NCI-H2171 treated with DMSO at 0.1 percent for 48 hours (cell line): ENCODE measurements at regions not wholly inside any gene's neighbourhood (a gene's known extent, or its start where the extent isn't known, plus 50 kb on each side); places are given as distances from the start of the nearest gene placed in this dataset.
A peak's percentile ranks its signal among the peaks of the same experiment; 100 is the strongest.
"Not testable (repeated sequence)": the region's sequence is repeated elsewhere in the genome, so short reads cannot be mapped to it uniquely, and the experiment has no call there.

ENCODE experiments used
- DNase-seq: peaks from one replicate; lab custom pipeline; 2025; lab: John Stamatoyannopoulos, UW

- not testable (repeated sequence) for DNase-seq
Measured at GRCh38 chr6:170213637-170214018, 77.2 kb downstream of the DLL1 start.

- DNase-seq: no peak
Measured at GRCh38 chr6:170212956-170213636, 77.8 kb downstream of the DLL1 start.

GRCh38 chr6:170212051-170212756 lies 78.7 kb downstream of the DLL1 start:
- DNase-seq: no peak

GRCh38 chr6:170211404-170212025 lies 79.4 kb downstream of the DLL1 start:
- DNase-seq: no peak

GRCh38 chr6:170210651-170211403 lies 80.1 kb downstream of the DLL1 start:
- no peak for DNase-seq

GRCh38 chr6:170210026-170210390 lies 80.9 kb downstream of the DLL1 start:
- DNase-seq: no peak

GRCh38 chr6:170209354-170210025 lies 81.4 kb downstream of the DLL1 start:
- no peak for DNase-seq

GRCh38 chr6:170208651-170209353 lies 82.1 kb downstream of the DLL1 start:
- no peak for DNase-seq

- no peak for DNase-seq
Measured at GRCh38 chr6:170208182-170208601, 82.7 kb downstream of the DLL1 start.

- peak; percentile 10 for DNase-seq
Measured at GRCh38 chr6:170207586-170208181, 83.2 kb downstream of the DLL1 start.

- no peak for DNase-seq
Measured at GRCh38 chr6:170206851-170207431, 83.9 kb downstream of the DLL1 start.

GRCh38 chr6:170206317-170206621 lies 84.6 kb downstream of the DLL1 start:
- no peak for DNase-seq

- no peak for DNase-seq
Measured at GRCh38 chr6:170205534-170206316, 85.2 kb downstream of the DLL1 start.

GRCh38 chr6:170205126-170205525 lies 85.8 kb downstream of the DLL1 start:
- DNase-seq: no peak

- no peak for DNase-seq
Measured at GRCh38 chr6:170203212-170203611, 87.7 kb downstream of the DLL1 start.

GRCh38 chr6:170202416-170203135 lies 88.3 kb downstream of the DLL1 start:
- no peak for DNase-seq

- DNase-seq: no peak
Measured at GRCh38 chr6:170201361-170201760, 89.5 kb downstream of the DLL1 start.

GRCh38 chr6:170200458-170200891 lies 90.4 kb downstream of the DLL1 start:
- DNase-seq: no peak

- no peak for DNase-seq
Measured at GRCh38 chr6:170199716-170200115, 91.2 kb downstream of the DLL1 start.
